Activated CD8-positive, alpha-beta memory T cell treated with anti-CD3 and anti-CD28 coated beads, Interleukin-2, amount 50 U/mL, for 48 hours (primary cell): ENCODE measurements at regions not wholly inside any gene's neighbourhood (a gene's known extent, or its start where the extent isn't known, plus 50 kb on each side); places are given as distances from the start of the nearest gene placed in this dataset.

Source experiments
- DNase-seq: peaks from one replicate; pipeline ENCODE4 v3.0.0-alpha.2; 2020

DNA sequence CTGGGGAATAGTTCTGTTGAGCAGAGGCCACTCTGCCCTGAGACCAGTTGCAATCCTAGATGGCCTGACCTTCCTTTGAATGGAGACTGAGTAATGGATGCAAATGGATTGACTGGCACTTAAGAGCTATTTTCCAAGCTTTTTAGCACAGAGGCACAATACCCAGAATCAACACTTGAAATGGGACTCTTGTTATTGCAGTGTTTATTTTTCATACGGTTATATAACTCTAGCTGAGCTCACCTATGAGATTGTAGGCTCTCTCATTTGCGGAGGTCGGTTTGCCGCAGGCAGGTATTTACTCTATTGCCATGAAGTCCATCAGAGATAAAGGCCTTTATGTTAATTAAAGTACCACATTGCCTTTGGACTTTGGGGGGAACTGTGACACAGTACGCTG lies 422.3 kb upstream of the CELF4 start:
- no peak for DNase-seq

DNA sequence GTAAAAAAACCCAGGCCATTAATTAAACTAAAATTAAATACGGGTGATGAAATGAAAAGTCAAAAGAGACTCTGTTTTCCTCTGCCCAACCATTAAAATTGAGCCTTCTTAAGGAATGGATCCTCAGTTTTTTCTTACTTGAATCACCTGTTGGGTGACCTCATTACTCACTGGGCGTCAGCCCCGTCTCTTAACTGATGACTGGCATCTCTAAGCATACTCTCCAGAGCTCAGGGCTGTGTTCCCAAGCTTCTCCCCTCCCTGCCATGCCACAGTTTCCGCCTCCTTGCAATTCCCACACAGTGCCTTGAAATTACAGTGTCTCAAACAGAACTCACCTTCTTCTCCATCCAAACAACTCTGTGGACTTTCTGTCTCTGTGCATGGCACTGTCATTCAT lies 421.1 kb upstream of the CELF4 start:
- no peak for DNase-seq

DNA sequence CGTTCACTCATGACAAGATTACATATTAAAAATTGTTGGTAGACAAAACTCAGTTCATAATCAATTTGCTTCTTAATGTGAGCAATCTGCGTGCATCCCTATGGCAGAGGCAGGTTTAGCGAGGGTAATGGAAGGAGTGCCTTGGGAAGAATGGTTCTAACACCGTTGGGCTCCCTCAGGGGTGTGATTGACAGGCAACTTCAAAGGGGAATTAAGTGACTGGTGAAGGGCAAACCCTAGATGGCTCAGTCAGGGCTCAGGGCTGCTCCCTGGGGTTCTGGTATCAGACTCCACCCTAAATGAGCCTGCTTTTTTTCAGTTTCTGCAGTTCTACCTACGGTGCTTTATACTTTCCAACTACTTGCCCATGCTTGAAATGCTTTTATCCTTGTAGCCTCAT lies 419.5 kb upstream of the CELF4 start:
- DNase-seq, result no peak

DNA sequence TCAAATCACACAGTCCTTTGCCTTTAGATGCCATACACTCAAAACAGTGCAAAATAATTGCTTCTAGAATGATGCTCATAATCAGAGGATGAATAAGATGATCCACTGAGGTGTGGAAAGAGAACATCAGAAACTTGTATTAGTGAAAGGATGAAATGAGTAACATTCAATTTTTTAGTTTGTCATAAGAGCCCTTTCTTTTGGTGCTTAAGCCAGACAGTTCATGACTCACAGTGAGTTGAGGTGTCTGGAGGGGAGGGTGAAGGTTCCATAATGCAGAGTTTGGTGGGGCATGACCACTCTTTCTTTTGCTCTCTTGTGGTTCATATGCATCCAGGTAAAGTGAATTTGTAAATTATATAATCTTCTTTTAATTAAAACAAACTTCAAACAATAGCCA lies 415.0 kb upstream of the CELF4 start:
- DNase-seq, result no peak

DNA sequence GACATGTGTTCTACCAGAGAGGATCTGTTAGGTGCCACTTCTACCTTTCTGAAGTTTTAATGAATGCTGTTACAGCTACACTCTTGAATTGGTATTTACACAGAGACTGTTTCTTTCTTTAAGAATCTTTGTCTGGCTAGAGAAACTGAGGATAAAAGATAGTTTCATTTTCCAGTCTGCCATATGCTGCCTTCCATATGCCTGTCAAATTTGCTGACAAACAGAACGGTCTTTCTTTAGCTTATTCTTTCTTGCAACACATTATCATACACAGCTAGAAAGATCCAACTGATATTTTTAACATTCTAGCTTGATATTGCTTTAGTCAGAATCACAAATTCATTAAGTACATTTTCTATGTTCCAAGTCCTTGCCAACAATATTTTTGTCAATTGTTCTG lies 409.8 kb upstream of the CELF4 start:
- DNase-seq, result no peak

DNA sequence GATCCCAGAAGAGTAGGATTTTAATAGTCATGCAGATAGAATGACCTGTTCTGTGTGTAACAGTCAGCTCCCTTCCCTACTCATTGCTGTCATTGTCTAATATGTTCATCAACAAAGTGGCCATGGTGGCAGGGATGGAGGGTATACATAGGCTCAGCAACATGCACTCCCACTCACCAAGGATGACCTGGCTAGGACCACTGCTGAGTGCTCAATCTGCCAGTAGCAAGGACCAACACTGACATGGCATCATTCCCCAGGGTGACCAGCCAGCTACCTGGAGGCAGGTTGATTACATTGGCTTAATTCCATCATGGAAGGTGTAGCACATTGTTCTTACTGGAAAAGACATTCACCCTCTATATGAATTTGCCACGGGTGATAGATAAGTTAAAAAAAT lies 401.7 kb upstream of the CELF4 start:
- no peak for DNase-seq

DNA sequence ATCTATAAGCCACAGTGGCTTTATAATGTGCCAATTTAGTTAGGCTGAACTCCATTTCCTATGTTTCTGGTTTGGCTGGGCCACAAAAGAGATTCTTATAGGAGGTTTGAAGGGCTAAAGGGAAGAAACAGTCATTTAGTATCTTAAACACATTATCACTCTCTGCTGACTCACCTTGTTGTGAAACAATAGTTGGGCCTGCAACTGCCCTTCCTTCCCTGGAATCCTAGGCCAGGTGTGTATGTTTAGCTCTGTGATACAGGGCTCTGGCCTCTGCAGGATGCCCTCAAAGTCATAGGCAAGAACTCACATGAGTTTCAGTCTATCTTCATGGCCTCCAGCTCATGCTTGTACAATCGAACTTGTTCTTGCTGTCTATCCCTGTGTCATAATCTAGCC lies 400.0 kb upstream of the CELF4 start:
- no peak for DNase-seq

DNA sequence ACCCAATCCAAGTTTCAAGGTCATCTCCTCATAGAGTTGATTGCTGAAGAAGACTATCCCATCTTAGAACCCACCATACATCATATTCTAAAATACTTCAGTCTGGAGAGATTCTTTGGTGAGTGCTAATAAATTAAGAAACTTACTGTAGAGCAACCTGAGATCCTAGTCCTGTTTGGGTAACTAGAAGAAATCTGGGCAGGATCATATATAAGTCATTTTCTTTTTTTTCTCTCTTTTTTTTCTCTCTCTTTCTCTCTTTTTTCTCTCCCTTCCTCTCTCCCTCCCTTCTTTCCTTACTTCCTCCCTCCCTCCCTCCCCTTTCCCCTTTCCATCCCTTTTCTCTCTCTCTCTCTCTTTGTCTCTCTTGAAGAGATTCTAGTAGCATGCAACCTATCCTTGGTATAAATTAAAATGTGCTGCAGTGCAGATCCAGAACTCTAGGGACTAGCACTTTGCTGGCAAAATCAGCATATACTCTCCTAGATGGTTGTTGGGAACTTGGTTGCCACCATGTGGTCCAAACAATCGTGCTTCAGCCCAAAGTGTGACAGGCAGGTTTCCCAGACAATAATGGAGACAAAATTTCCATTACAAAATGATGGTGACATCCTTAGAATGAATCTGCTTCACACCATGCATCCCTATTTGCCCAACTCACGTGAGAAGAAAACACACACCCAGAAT lies 399.4 kb upstream of the CELF4 start:
- no peak for DNase-seq

DNA sequence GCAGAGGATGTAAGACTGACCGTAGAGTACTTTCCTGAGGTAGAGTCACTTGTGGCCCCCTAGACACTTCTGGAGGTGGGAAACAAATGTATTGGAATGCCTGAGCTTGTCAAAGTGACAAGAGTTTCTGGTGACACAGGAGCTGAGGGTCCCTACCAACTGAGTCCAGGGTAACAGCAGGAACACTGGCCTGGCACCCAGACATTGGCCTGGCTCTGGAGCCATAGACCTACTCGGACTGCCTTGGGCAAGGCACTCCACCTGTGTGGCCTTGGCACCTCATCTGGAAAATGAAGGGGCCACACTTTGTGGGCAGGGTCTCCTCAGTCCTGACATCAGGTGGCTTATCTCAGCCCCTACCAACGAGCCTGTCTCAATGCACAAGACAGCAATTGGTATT lies 398.2 kb upstream of the CELF4 start:
- DNase-seq, result no peak

DNA sequence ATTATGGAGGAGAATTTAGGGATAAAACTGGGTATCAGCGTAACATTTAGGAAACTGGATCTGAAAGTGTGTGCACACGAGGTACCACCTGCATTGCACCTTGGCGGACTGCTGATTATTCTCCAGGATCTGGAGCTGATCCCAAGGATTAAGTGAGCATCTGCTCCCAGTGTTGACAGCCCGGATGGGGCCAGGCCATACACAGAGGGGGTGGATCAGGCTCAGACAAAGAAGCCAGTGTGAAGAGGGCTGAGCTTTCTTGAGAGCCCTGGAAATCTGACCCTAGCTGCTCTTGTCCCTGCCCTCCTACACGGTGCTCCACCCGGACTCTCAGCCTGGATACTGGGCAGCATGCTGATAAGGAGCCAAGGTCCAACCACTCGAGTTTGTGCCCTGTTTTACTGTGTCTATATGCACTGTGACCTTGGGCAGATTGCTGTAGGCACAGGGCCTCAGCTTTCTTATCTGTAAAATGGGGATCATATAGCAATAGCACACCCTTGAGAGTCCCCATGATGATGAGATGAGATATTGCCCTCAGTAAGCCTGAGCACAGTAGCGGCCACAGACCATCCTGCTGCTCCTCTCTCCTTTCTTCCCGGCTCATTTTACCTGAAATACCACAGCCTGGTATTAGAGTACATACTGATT lies 396.8 kb upstream of the CELF4 start:
- DNase-seq, result no peak

DNA sequence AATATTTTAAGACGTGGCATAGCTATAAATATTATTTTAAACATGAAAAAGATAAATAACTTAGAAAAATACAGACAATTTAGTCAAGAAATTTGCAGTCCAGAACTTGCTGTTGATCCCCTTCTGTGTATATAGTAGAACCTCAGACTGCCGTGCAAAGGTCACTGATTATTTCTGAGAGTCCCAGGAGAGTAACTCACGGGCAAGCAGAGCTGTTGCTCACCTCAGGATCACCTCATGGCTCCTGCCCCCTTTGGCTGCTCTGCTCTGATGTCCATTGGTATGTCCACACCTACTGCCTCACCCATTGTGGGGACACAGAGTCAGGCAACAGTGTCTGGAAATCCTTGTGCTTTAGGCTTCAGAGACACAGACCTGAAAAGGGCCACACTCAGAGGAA lies 392.9 kb upstream of the CELF4 start:
- DNase-seq, result no peak

DNA sequence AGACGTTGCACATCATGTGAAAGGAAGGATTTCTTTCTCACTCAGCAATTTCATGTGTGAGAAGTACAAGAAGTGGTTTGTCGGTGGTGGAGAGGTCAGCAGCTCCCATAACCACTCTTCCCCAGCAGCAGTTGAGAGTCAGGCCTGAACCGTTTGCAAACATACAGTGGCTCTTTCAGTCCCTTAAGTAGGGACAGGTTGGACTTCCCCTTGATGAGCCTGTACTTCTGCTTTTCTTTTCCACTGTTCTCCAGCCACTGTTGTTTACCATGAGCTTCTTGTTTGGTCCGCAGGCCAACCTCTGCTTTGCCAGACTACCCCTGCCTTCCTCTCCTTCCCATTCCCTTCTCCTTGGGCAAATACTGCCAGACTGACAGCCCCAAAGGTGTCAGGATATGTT lies 391.3 kb upstream of the CELF4 start:
- DNase-seq, result no peak

DNA sequence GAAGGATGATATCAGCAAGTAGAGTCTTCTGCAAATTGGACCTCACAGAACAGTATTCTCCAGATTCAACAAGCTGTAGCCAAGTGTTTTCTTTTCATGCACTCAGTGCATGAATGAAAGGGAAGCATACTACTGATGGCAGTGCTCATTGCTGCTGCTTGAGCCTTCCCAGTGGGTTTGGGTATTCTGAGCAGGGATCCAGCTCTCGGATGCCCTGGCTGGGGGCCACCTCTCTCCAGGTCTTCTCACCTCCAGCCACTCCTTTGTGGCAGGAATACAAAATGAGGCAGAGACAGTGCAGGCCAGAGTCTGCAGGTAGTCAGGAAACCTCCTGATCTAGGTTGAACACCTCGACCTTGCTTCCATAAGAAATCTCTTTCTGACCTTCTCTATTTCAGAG lies 390.4 kb upstream of the CELF4 start:
- no peak for DNase-seq

DNA sequence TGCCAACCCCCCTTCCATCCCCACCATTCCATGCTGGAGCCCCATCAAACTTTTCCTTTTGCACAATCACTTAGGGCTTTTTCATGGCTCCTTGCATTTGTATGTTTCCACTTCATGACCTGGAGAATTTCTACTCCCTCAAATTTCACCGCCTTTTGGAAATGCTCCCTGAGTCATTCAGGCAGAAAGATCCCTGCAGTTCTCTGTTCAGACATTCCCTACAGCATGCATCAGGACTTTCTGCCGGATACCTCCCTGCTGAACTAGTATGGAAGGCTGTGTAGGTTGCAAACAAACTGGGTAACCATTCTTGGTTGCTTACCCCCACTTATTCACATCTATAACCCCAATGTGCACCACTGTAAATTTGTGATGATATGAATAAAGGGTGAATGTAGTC lies 389.6 kb upstream of the CELF4 start:
- DNase-seq, result no peak

DNA sequence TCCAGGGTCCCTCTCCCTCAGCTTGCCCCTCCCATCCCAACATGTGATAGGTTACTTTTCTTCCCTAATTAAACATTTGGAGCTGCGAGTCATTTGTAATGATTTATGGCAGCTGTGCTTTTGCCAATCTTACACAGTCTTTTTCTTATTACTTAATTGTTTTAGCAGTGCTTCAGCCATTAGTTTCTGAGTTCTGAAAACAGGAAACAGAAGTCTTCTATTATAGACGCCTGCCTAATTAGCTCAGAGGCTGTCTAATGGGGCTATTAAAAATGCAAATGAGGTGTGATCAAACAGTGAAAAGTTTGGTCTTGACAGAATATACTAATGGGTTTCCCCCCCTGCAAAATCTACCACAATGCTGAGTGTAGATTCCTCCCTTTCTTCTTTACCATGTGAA lies 388.3 kb upstream of the CELF4 start:
- no peak for DNase-seq

DNA sequence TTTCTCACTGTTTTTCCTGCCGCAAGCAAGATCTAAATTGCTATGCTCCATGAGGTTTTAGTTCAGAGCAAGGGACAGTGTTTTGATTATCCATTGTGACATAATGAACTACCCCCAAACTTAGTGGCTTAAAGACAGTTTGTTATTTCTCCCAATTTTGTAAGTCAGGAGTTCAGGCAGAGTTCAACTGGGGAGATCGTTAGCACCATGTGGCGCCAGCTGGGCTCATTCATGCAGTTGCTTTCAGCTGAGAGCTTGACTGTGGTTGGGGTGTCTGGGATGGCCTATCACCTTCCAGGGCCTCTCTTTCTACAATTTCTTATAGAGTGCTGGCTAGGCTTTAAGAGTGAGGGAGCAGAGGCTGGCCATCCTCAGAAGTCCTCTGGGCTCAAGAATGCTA lies 382.9 kb upstream of the CELF4 start:
- no peak for DNase-seq

DNA sequence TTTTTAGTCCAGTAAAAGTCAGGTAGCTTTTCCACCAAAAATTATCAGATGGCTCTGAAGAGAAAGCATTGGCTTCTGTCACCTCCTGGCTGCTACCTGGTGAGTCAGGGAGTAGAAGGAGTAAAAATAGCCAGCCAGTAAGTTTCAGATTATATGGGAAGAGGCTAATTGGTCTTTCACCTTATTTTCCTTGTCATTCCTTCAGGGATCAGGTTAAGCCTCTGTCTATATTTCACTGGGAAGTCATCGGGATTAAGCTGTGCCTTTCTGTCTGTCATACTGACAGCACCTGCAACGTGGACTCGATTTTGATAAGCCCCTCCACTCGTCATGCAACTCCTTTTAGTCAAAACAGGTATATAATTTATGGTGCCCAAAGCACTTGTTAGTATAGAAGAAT lies 380.7 kb upstream of the CELF4 start:
- DNase-seq, result no peak

DNA sequence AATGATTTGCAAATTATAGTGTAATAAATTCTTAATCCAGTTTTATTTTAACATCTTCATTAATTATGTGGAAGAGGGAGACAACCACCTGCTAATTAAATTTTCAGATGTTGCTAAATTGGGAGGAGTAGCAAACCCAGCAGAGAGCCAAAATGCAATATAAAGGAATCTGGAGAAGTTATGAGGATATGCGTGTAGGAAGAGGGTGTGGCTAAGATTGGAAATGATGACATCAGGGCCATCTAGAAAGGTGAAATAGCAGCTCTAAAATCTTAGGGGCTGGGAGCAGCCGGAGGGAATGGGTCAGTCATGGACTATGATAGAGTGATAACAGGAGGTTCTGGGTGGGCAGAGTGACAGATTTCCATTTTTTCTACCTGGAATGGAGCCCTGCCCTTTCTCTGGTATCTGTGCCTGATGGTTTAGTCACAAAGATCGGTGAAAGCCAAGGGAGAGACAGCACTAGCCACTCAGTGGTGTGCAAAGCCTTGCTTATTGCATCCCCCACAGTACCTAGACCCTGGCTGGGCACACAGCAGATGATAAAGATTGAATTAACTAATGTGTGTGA lies 379.2 kb upstream of the CELF4 start:
- DNase-seq, result no peak

DNA sequence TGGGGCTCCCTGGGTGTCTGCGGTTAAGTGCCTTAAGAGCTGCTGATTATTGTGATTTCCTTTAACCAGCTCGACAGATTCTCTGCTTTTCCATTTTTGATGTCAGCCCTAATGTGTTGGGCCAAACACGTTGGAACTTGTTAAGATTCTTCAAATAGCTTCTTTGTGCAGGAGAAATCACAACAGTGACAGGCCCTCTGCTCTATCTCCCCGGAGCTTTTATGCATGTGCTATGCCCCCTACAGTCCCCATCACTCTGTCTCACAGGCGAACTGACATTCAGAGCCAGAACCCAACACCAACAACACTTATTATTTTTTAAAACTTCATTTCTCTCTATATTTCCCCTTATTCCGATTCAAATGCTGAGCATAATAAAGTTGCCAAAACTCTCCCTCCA lies 371.7 kb upstream of the CELF4 start:
- no peak for DNase-seq

DNA sequence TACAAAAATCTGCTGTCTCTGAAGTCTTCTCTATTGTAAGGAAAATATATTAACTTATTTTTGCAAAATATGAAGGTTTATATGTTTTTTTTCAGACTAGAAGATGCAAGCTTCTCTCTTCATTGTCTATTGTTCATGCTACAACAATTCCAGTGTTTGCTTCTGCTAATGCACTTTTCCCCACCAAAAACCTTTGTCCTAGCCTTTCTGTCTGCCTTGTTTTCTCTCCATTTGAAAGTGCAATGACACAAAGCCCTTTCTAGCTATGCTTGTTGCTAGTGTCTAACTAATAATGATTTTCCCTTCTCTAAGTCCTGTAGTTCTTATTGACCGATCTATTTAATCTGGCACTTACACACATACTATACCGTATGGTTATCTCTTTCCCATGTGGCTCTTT lies 369.5 kb upstream of the CELF4 start:
- DNase-seq, result no peak

DNA sequence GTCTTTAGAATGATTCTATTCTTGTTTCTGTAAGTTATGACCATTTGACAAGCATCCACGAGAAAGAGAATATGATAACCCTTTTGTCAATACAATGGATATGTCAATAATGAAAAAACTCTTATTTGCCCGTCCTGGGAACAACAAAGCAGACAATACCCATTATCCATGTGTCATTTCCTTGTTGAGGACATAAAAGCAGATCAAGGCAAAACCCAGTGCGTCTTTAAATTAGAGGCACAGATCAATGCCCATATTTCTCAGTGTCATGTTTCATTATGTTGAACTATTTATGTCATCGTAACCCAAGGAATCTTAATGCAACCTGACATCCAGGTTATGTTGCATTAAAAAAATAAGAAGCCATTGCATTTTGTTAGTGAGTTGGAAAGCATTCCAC lies 365.0 kb upstream of the CELF4 start:
- no peak for DNase-seq

DNA sequence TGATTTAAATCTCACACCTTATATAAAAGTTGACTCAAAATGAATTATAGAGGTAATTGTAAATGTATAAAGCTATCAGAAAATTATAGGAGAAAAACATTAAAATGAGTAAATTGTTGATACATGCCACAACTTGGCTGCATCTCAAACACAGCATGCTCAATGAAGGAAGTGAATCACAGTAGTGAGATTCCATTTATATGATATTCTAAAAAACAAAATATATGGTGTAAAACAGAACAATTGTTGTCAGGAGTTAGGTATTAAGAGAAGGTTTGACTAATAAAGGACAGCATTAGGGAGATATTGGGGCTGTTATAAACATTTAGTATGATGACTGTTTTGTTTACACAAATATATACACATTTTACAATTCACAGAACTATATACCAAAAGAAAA lies 356.6 kb upstream of the CELF4 start:
- DNase-seq, result no peak

DNA sequence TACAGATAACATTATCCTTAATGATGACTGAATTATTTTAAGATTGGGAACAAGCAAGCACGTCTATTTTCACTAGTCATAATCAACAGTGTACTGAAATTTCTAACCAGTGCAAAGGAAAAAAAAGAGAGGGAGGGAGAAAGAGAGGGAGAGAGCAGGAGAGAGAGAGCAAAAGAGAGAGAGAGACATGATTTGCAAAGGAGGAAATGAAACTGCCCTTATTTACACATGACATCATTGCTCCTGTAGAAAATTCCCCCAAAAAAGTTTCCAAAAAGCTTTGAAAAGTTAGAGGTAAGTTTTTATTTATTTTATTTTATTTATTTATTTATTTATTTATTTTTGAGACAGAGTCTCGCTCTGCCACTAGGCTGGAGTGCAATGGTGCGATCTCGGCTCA lies 355.3 kb upstream of the CELF4 start:
- DNase-seq, result no peak

DNA sequence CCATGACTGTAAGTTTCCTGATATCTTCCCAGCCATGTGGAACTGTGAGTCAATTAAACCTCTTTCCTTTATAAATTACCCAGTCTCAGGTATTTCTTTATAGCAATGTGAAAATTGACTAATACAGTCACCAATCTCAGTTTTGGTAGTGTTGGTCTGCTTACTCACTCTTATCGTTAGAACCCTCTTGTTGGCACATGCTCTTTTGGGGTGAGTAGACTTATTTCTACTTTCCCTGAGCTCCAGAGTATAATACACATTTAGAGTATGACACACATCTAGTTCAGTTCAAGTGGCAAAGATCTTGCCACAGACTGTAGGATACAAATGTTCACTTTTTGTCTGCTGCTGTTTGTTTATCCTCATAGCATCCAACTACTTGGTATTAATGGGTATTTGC lies 347.5 kb upstream of the CELF4 start:
- no peak for DNase-seq

DNA sequence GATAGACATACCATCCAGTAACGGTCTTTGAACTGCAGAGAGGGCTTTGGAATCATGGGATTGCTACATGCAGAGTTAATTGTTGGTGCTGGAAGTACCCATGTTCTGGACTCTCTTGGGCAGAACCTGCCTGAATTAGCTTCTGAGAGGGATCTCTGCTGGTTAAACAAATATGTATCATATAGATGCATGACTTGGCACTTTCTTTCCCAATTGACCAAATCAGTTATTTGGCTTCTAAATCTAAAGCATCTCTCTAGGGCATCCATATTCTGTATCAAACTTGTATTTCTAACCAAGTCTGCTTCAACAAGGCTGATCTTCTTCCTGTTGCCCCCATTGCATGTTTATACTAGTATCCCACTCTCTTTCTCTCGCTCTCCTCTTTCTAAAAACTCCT lies 336.7 kb upstream of the CELF4 start:
- no peak for DNase-seq
